ENCODE measurements at regions not wholly inside any gene's neighbourhood (a gene's known extent, or its start where the extent isn't known, plus 50 kb on each side); places are given as distances from the start of the nearest gene placed in this dataset.

DNA sequence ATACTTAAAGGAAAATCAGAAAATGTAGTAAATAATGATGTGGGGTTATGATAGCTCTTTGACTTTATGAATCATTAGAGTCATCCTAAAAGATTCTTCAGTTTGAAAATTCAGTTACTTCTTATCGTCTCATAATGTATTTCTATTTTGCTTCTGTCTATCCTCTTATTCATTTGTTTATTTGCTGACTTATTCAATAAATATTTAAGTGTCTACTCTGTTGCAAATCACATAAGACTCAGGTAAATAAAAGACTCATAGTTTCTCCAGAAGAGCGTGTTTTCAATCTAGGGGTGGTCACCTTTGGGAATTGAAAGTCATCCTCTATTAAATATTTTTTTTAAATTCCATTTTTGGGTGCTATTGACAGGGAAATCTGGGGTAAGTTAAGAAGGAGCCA lies 69.1 kb upstream of the RBMS1 start:
- peaks cover 26% of the 10 kb centered on the region for H3K4me1 Mint-ChIP-seq (ENCODE audit: low read depth)
- no peaks in the 10 kb centered on the region for H3K27me3 Mint-ChIP-seq
- no peak overlapping the region for H3K27ac Mint-ChIP-seq
- H3K4me1 ChIP-seq (ENCODE audit: insufficient read depth, low read length) = no peaks in the 10 kb centered on the region
- no peak for DNase-seq
- H3K36me3 Mint-ChIP-seq (ENCODE audit: low read depth) = no peaks in the 10 kb centered on the region
- CTCF ChIA-PET = no interaction called here
- no peak overlapping the region for H3K27ac ChIP-seq (ENCODE audit: low read depth in 1 of 2, low read length in 2 of 2)
- intact Hi-C loops (cut with DNase I, micrococcal nuclease) = no loop called here
- peaks cover 4% of the 10 kb centered on the region for H3K9me3 Mint-ChIP-seq
- H3K36me3 ChIP-seq (ENCODE audit: insufficient read depth, low read length) = no peaks in the 10 kb centered on the region
- no peak overlapping the region for H3K4me3 ChIP-seq (ENCODE audit: low read length)
- H3K9me3 ChIP-seq (ENCODE audit: control insufficient read depth in 1 of 2, insufficient read depth in 1 of 2, low read length in 2 of 2) = no peaks in the 10 kb centered on the region
- no peak overlapping the region for H3K4me3 Mint-ChIP-seq
- POLR2A ChIA-PET = no interaction called here
- ATAC-seq (ENCODE audit: poor library complexity) = no peak
- TF ChIP-seq, protein P1, sequence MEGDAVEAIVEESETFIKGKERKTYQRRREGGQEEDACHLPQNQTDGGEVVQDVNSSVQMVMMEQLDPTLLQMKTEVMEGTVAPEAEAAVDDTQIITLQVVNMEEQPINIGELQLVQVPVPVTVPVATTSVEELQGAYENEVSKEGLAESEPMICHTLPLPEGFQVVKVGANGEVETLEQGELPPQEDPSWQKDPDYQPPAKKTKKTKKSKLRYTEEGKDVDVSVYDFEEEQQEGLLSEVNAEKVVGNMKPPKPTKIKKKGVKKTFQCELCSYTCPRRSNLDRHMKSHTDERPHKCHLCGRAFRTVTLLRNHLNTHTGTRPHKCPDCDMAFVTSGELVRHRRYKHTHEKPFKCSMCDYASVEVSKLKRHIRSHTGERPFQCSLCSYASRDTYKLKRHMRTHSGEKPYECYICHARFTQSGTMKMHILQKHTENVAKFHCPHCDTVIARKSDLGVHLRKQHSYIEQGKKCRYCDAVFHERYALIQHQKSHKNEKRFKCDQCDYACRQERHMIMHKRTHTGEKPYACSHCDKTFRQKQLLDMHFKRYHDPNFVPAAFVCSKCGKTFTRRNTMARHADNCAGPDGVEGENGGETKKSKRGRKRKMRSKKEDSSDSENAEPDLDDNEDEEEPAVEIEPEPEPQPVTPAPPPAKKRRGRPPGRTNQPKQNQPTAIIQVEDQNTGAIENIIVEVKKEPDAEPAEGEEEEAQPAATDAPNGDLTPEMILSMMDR (IDR thresholded peaks at IDR 0.05) = no peak
- no peaks in the 10 kb centered on the region for H3K27me3 ChIP-seq (ENCODE audit: control insufficient read depth in 1 of 2, insufficient read depth in 2 of 2, low read length in 2 of 2)

DNA sequence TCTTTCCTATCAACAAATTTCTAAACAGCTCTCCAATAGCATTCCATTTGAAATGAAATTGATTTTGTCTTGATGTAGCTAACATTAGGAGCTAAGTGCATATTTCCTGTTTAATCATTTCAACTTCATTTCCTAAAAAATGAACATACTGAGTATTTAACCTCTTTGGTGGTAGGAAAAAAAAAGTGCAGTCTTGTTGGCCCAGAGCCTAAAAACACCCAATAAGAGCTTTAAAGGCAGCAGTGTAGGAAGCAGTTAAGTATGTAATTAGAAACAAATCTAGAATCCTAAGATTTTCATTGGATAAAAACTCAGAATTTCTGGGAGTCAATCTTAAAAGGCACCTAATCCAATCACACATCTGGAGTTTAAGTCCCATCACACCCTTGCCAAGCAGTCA lies 71.0 kb upstream of the RBMS1 start:
- Histone ChIP-seq H3K27ac (ENCODE audit: low read depth in 1 of 2, low read length in 2 of 2) (no peak overlapping the region), H3K4me3 (ENCODE audit: low read length) (no peak overlapping the region), H3K4me1 (ENCODE audit: insufficient read depth, low read length) (no peaks in the 10 kb centered on the region), H3K27me3 (ENCODE audit: control insufficient read depth in 1 of 2, insufficient read depth in 2 of 2, low read length in 2 of 2) (no peaks in the 10 kb centered on the region), H3K9me3 (ENCODE audit: control insufficient read depth in 1 of 2, insufficient read depth in 1 of 2, low read length in 2 of 2) (no peaks in the 10 kb centered on the region), H3K36me3 (ENCODE audit: insufficient read depth, low read length) (no peaks in the 10 kb centered on the region)
- Mint-ChIP-seq H3K4me3 (no peak overlapping the region), H3K9me3 (peaks cover 2% of the 10 kb centered on the region), H3K4me1 (ENCODE audit: low read depth) (peaks cover 26% of the 10 kb centered on the region), H3K27me3 (no peaks in the 10 kb centered on the region), H3K27ac (no peak overlapping the region), H3K36me3 (ENCODE audit: low read depth) (no peaks in the 10 kb centered on the region)
- intact Hi-C loops (cut with DNase I, micrococcal nuclease) = no loop called here
- ChIA-PET CTCF (no interaction called here), POLR2A (interaction anchor here (1.1 kb wide), 1 partner anchor 11 kb away, joined by 3 read pairs; no protein-coding TSS in a partner anchor)
- DNase-seq = no peak
- no peak for ATAC-seq (ENCODE audit: poor library complexity)
- TF ChIP-seq, protein P1 (IDR thresholded peaks at IDR 0.05) = no peak

DNA sequence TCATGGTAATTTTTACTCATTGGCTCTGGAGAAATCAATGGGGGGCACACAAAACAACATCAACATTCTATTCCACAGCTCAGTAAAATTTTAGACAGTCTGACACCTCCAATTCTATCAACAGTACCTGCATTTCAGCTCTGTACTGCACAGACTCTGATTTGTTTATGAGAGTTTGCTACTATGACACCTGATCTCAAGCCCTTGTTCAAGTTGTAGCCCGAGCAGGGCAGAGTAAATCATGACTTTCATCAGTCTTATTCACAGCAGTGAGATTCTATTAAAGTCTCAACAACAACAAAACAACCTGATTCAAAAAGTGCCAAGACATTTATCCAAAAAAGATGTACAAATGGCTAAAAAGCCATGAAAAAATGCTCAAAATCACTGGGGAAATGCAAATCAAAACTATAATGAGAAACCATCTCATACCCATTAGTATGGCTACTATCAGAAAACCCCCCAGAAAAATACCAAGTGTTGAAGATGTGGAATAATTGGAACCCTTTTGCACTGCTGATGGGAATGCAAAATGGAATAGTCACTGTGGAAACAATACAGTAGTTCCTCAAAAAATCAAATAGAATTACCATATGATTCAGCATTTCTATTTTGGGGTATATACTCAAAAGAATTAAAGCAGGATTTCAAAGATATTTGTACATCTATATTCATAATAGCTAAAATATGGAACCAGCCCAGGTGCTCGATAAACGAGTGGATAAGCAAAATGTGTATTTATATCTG lies 71.7 kb upstream of the RBMS1 start:
- Histone ChIP-seq H3K27me3 (ENCODE audit: control insufficient read depth in 1 of 2, insufficient read depth in 2 of 2, low read length in 2 of 2) (no peaks in the 10 kb centered on the region), H3K9me3 (ENCODE audit: control insufficient read depth in 1 of 2, insufficient read depth in 1 of 2, low read length in 2 of 2) (no peaks in the 10 kb centered on the region), H3K36me3 (ENCODE audit: insufficient read depth, low read length) (no peaks in the 10 kb centered on the region), H3K27ac (ENCODE audit: low read depth in 1 of 2, low read length in 2 of 2) (no peak overlapping the region), H3K4me1 (ENCODE audit: insufficient read depth, low read length) (no peaks in the 10 kb centered on the region), H3K4me3 (ENCODE audit: low read length) (no peak overlapping the region)
- intact Hi-C loops (cut with DNase I, micrococcal nuclease) = no loop called here
- Mint-ChIP-seq H3K9me3 (peaks cover 2% of the 10 kb centered on the region), H3K4me3 (no peak overlapping the region), H3K27me3 (no peaks in the 10 kb centered on the region), H3K36me3 (ENCODE audit: low read depth) (no peaks in the 10 kb centered on the region), H3K4me1 (ENCODE audit: low read depth) (peaks cover 26% of the 10 kb centered on the region), H3K27ac (no peak overlapping the region)
- ChIA-PET POLR2A (interaction anchor here (1.1 kb wide), 1 partner anchor 12 kb away, joined by 3 read pairs; no protein-coding TSS in a partner anchor), CTCF (no interaction called here)
- TF ChIP-seq, protein P1 (IDR thresholded peaks at IDR 0.05) = no peak
- DNase-seq = no peak
- ATAC-seq (ENCODE audit: poor library complexity) = no peak
